ENCODE measurements at regions not wholly inside any gene's neighbourhood (a gene's known extent, or its start where the extent isn't known, plus 50 kb on each side); places are given as distances from the start of the nearest gene placed in this dataset.
A peak's percentile ranks its signal among the peaks of the same experiment; 100 is the strongest.

GRCh38 chr13:105142556-105142955, 1392.9 kb downstream of the EFNB2 start:
- DNase-seq = no peak
- no peak for ATAC-seq
- H3K27ac ChIP-seq = no peak overlapping the region
- no peaks in the 10 kb centered on the region for H3K27me3 ChIP-seq
- H3K9me3 ChIP-seq = no peaks in the 10 kb centered on the region
- TF ChIP-seq CTCF (IDR thresholded peaks at IDR 0.05) = no peak
- no peak for TF ChIP-seq POLR2A (IDR thresholded peaks at IDR 0.05)
- no peaks in the 10 kb centered on the region for H3K36me3 ChIP-seq
- WGBS (ENCODE audit: insufficient coverage, low coverage, low lambda C conversion rate, missing lambda C conversion rate) = 9% methylated on average over 2 of the region's 2 CpGs
- intact Hi-C loops (cut with DNase I) = no loop called here
- H3K4me3 ChIP-seq = no peak overlapping the region
- no peaks in the 10 kb centered on the region for H3K4me1 ChIP-seq

GRCh38 chr13:105139380-105140285, 1395.8 kb downstream of the EFNB2 start:
- peak overlapping the region in 2 of 3 donors; percentile 25 to 30 for H3K4me3 ChIP-seq
- H3K9me3 ChIP-seq = no peaks in the 10 kb centered on the region
- intact Hi-C loops (cut with DNase I) = no loop called here
- DNase-seq (peak; percentile 18 to 56 (median 44)), ATAC-seq (peak; percentile 65 to 89 (median 66))
- no peaks in the 10 kb centered on the region for H3K36me3 ChIP-seq
- no peaks in the 10 kb centered on the region for H3K27me3 ChIP-seq
- H3K27ac ChIP-seq = no peak overlapping the region
- no peaks in the 10 kb centered on the region for H3K4me1 ChIP-seq
- TF ChIP-seq CTCF (IDR thresholded peaks at IDR 0.05) (peak in 1 of 4 donors; percentile 16), POLR2A (IDR thresholded peaks at IDR 0.05) (no peak)
- WGBS (ENCODE audit: insufficient coverage, low coverage, low lambda C conversion rate, missing lambda C conversion rate) = 42% methylated on average over 18 of the region's 20 CpGs

GRCh38 chr13:105139048-105139379, 1396.4 kb downstream of the EFNB2 start:
- H3K27ac ChIP-seq = no peak overlapping the region
- H3K4me1 ChIP-seq = no peaks in the 10 kb centered on the region
- intact Hi-C loops (cut with DNase I) = no loop called here
- no peak for DNase-seq
- no peak overlapping the region for H3K4me3 ChIP-seq
- no peaks in the 10 kb centered on the region for H3K36me3 ChIP-seq
- ATAC-seq = no peak
- 62% methylated on average over 3 of the region's 3 CpGs for WGBS (ENCODE audit: insufficient coverage, low coverage, low lambda C conversion rate, missing lambda C conversion rate)
- no peaks in the 10 kb centered on the region for H3K27me3 ChIP-seq
- TF ChIP-seq CTCF (IDR thresholded peaks at IDR 0.05) (no peak), POLR2A (IDR thresholded peaks at IDR 0.05) (no peak)
- H3K9me3 ChIP-seq = no peaks in the 10 kb centered on the region

GRCh38 chr13:105135852-105136615, 1399.4 kb downstream of the EFNB2 start:
- H3K4me3 ChIP-seq = no peak overlapping the region
- H3K27me3 ChIP-seq = no peaks in the 10 kb centered on the region
- no peak for ATAC-seq
- H3K27ac ChIP-seq = no peak overlapping the region
- WGBS (ENCODE audit: insufficient coverage, low coverage, low lambda C conversion rate, missing lambda C conversion rate) = 36% methylated on average over 3 of the region's 3 CpGs
- no peaks in the 10 kb centered on the region for H3K9me3 ChIP-seq
- no peaks in the 10 kb centered on the region for H3K4me1 ChIP-seq
- no peak for TF ChIP-seq CTCF (IDR thresholded peaks at IDR 0.05)
- TF ChIP-seq POLR2A (IDR thresholded peaks at IDR 0.05) = no peak
- DNase-seq = no peak
- H3K36me3 ChIP-seq = no peaks in the 10 kb centered on the region
- intact Hi-C loops (cut with DNase I) = no loop called here

Measured in right lobe of liver (tissue), 6 donors.